Loucy (cell line): ENCODE measurements at regions not wholly inside any gene's neighbourhood (a gene's known extent, or its start where the extent isn't known, plus 50 kb on each side); places are given as distances from the start of the nearest gene placed in this dataset.

Experiments
- CTCF ChIP-seq: fragments of 200-600 bp; sonication (generic); conservative IDR thresholded peaks from 2 replicates; pipeline ENCODE4 v1.5.1; 2014; ENCODE audit warnings: mild to moderate bottlenecking, antibody characterized with exemption, low read length
- EZH2phosphoT487 ChIP-seq: fragments of 200-600 bp; IDR thresholded peaks from 2 replicates; pipeline ENCODE4 v1.6.1; 2018; ENCODE audit warnings: antibody characterized with exemption, mild to moderate bottlenecking, moderate library complexity, borderline replicate concordance

- TF ChIP-seq CTCF: no peak
- no peak for TF ChIP-seq EZH2phosphoT487
Measured at GRCh38 chr5:102651466-102651865, 103.6 kb upstream of the PAM start.
